ENCODE measurements at regions not wholly inside any gene's neighbourhood (a gene's known extent, or its start where the extent isn't known, plus 50 kb on each side); places are given as distances from the start of the nearest gene placed in this dataset.

DNA sequence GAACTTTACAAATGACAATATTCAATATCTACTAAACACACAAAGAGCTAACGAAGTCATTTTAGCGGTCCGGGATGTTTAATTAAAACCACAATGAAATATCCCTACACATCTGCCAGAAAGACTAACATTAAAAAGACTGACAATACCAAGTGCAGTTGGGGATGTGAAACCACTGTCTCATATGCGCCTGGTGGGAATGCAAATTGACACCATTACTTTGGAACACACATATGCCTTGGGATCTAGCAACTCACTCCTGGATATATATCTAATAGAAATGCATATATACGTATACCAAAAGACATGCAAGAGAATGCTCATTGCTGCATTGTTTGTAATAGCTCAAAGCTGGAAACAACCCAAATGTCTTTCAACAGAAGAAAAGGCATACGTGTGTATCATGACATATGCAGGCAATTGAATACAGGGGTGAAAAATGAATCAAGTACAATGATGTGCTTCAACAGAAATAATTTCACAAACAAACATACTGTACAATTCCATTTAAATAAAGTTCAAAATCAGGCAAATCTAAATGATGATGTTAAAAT, 153.3 kb downstream of the CARTPT start:
- Mint-ChIP-seq H3K36me3 (no peaks in the 10 kb centered on the region), H3K27ac (no peak overlapping the region), H3K27me3 (peaks cover 18% of the 10 kb centered on the region), H3K9me3 (peaks cover 4% of the 10 kb centered on the region), H3K4me1 (no peaks in the 10 kb centered on the region), H3K4me3 (no peak overlapping the region)
- no peak for ATAC-seq

GRCh38 chr5:71873191-71873591, 154.1 kb downstream of the CARTPT start:
- no peaks in the 10 kb centered on the region for H3K4me1 Mint-ChIP-seq
- H3K36me3 Mint-ChIP-seq, result no peaks in the 10 kb centered on the region
- H3K27ac Mint-ChIP-seq, result no peak overlapping the region
- ATAC-seq, result no peak
- H3K27me3 Mint-ChIP-seq, result peaks cover 18% of the 10 kb centered on the region
- H3K4me3 Mint-ChIP-seq, result no peak overlapping the region
- peaks cover 4% of the 10 kb centered on the region for H3K9me3 Mint-ChIP-seq

DNA sequence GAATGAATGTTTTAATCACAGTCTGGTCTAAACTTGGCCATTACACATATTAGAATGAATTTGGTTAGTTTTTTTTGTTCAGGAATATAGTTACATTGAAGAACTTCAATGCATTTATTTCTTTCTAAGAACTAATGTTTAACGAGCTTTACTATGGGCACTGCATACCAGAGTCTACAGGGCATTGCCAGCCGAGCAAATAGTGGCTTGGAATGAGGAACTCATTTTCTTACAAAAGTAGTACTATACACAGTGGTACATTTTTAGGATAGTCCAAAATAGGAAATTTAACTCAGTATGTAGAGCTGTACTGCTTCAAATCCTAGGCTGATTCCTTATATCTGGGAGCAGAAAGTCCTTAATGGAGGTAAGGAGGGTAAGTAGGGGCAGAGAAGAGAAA, 155.4 kb downstream of the CARTPT start:
- no peak overlapping the region for H3K27ac Mint-ChIP-seq
- no peak for ATAC-seq
- H3K4me1 Mint-ChIP-seq, result no peaks in the 10 kb centered on the region
- peaks cover 4% of the 10 kb centered on the region for H3K9me3 Mint-ChIP-seq
- no peaks in the 10 kb centered on the region for H3K36me3 Mint-ChIP-seq
- peaks cover 8% of the 10 kb centered on the region for H3K27me3 Mint-ChIP-seq
- H3K4me3 Mint-ChIP-seq, result no peak overlapping the region

DNA sequence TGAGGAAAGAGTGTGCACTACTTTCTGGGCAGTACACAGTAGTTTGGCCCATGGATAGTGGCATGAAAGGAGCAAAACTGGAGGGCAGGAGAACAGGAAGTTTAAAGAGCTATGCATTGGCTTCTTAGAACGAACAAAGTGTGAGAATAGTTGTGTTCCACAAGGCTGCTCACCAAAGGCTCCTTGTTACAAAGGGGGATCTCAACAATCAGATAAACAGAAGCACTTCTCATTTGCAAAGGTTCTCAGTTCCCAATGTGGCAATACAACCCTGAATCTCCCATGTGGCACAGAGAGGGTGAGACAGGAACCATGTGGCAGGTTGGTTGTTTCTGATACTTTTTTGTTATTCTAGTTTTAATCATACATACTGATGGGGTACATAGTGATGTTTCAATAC, 158.4 kb downstream of the CARTPT start:
- no peaks in the 10 kb centered on the region for H3K36me3 Mint-ChIP-seq
- peak; percentile 71 for ATAC-seq

GRCh38 chr5:71880536-71880935, 161.5 kb downstream of the CARTPT start:
- Mint-ChIP-seq H3K36me3 (no peaks in the 10 kb centered on the region), H3K27ac (no peak overlapping the region), H3K9me3 (no peaks in the 10 kb centered on the region), H3K4me3 (no peak overlapping the region), H3K4me1 (no peaks in the 10 kb centered on the region), H3K27me3 (peaks cover 10% of the 10 kb centered on the region)
- no peak for ATAC-seq

More for the DNA sequence above, 158.4 kb downstream of the CARTPT start:
- no peaks in the 10 kb centered on the region for H3K9me3 Mint-ChIP-seq
- H3K4me3 Mint-ChIP-seq, result no peak overlapping the region
- no peak overlapping the region for H3K27ac Mint-ChIP-seq
- no peaks in the 10 kb centered on the region for H3K4me1 Mint-ChIP-seq
- peaks cover 10% of the 10 kb centered on the region for H3K27me3 Mint-ChIP-seq

DNA sequence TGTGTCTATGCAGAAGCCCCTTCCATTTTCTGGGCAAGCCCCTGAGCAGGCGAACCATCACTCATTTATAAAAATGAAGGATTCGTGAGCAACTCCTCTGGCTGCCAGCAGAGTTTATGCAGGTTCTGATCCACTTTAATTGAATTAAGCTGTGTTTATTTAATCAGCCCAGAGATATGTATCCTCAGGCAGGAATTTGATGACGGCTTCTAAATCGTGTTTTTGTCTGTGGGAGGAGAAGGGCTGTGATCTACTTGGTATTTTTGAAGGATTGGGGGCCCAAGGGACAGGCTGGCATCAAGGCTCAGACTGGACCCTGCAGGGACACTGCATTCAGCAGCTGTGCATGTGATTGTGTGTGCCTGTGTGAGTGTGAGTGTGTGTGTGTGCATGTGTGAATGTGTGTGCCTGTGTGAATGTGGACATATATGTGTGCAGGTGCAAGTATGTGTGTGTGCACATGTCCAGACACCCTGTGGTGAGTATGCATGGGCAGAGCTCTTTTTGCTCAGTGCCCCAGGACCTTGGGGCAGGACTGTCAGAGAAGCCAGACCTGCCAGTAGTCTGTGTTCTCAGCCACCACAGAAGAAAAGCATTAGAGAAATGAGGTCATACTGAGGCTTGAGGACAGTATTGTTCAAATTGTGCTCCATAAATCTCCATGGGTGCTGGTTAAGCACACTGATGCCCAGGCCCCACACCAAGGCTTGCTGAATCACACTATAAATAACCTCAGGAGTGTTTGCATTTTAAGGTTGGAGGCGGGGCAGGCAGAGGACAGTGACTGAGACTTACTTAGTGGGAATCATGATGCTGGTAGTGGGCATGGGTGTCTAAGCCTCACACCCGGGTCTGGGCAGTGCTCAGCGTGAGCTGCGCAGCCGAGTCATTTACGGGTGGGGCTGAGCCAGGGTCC, 164.0 kb downstream of the CARTPT start:
- Mint-ChIP-seq H3K9me3 (no peaks in the 10 kb centered on the region), H3K27ac (no peak overlapping the region), H3K4me3 (no peak overlapping the region), H3K27me3 (peaks cover 10% of the 10 kb centered on the region), H3K4me1 (no peaks in the 10 kb centered on the region), H3K36me3 (no peaks in the 10 kb centered on the region)
- ATAC-seq, result no peak

GRCh38 chr5:71883742-71884103, 164.6 kb downstream of the CARTPT start:
- Mint-ChIP-seq H3K4me3 (no peak overlapping the region), H3K9me3 (no peaks in the 10 kb centered on the region), H3K27ac (no peak overlapping the region), H3K36me3 (no peaks in the 10 kb centered on the region), H3K4me1 (no peaks in the 10 kb centered on the region), H3K27me3 (peaks cover 10% of the 10 kb centered on the region)
- no peak for ATAC-seq

- Mint-ChIP-seq H3K4me1 (no peaks in the 10 kb centered on the region), H3K36me3 (no peaks in the 10 kb centered on the region), H3K9me3 (peaks cover 3% of the 10 kb centered on the region), H3K4me3 (no peak overlapping the region), H3K27ac (no peak overlapping the region), H3K27me3 (peaks cover 19% of the 10 kb centered on the region)
- no peak for ATAC-seq
These were observed 165.9 kb downstream of the CARTPT start for GRCh38 chr5:71884926-71885325.

GRCh38 chr5:71886406-71886805, 167.3 kb downstream of the CARTPT start:
- Mint-ChIP-seq H3K27me3 (peaks cover 34% of the 10 kb centered on the region), H3K36me3 (no peaks in the 10 kb centered on the region), H3K4me3 (no peak overlapping the region), H3K4me1 (no peaks in the 10 kb centered on the region), H3K27ac (no peak overlapping the region), H3K9me3 (peaks cover 3% of the 10 kb centered on the region)
- ATAC-seq, result no peak

DNA sequence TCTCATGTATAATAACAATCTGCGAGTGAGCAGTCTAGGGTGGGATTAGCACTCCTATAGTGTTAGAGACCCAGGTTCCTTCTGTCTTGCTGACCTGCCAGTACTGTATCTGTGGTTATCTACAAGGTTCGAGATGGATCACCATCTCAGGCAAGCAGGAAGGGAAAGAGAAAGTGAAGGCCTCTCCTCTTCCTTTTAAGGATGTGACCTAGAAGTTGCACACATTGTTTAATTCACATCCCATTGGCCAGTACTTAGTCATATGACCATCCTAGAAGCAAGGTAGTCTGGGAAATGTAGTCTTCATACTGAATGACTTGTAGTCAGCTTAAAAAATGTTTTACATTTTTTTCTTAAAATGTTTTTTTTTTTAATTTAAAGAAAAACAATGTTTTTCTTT, 168.6 kb downstream of the CARTPT start:
- Mint-ChIP-seq H3K27ac (no peak overlapping the region), H3K4me1 (no peaks in the 10 kb centered on the region), H3K36me3 (no peaks in the 10 kb centered on the region), H3K27me3 (peaks cover 28% of the 10 kb centered on the region), H3K4me3 (no peak overlapping the region), H3K9me3 (peaks cover 3% of the 10 kb centered on the region)
- peak; percentile 91 for ATAC-seq

- ATAC-seq, result no peak
- Mint-ChIP-seq H3K27me3 (peaks cover 28% of the 10 kb centered on the region), H3K4me3 (no peak overlapping the region), H3K9me3 (peaks cover 3% of the 10 kb centered on the region), H3K36me3 (no peaks in the 10 kb centered on the region), H3K27ac (no peak overlapping the region), H3K4me1 (no peaks in the 10 kb centered on the region)
These were observed 172.3 kb downstream of the CARTPT start for GRCh38 chr5:71891406-71891805.

- no peak for ATAC-seq
- no peaks in the 10 kb centered on the region for H3K4me1 Mint-ChIP-seq
- H3K36me3 Mint-ChIP-seq, result no peaks in the 10 kb centered on the region
- no peak overlapping the region for H3K4me3 Mint-ChIP-seq
- H3K9me3 Mint-ChIP-seq, result peaks cover 3% of the 10 kb centered on the region
- no peak overlapping the region for H3K27ac Mint-ChIP-seq
- H3K27me3 Mint-ChIP-seq, result peaks cover 28% of the 10 kb centered on the region
These were observed 172.8 kb downstream of the CARTPT start for GRCh38 chr5:71891856-71892255.

GRCh38 chr5:71892641-71893365, 173.7 kb downstream of the CARTPT start:
- H3K27me3 Mint-ChIP-seq, result peaks cover 28% of the 10 kb centered on the region

DNA sequence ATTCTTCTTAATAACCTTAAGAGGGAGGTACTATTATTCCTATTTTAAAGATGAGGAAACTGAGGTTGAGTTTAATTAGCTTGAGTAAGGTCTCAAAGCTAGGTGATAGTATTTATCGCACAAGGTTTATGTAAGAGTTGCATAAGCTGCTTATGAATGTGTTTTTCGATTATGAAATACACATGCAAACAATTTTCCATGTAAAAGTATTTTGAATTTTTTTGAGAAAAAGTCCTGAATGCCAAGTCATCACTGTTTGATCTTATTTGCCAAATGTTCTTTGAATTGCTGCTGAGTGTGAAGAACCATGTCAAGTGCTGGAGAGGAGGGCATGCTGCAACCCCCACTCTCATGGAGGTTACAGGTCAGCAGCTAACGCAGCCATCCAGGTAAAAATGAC, 174.4 kb downstream of the CARTPT start:
- Mint-ChIP-seq H3K36me3 (no peaks in the 10 kb centered on the region), H3K4me3 (no peak overlapping the region), H3K27ac (no peak overlapping the region), H3K9me3 (peaks cover 3% of the 10 kb centered on the region), H3K27me3 (peaks cover 28% of the 10 kb centered on the region), H3K4me1 (no peaks in the 10 kb centered on the region)
- no peak for ATAC-seq

More at GRCh38 chr5:71892641-71893365, 173.7 kb downstream of the CARTPT start:
- no peaks in the 10 kb centered on the region for H3K36me3 Mint-ChIP-seq
- no peak overlapping the region for H3K4me3 Mint-ChIP-seq
- no peak overlapping the region for H3K27ac Mint-ChIP-seq
- H3K4me1 Mint-ChIP-seq, result no peaks in the 10 kb centered on the region
- no peak for ATAC-seq
- peaks cover 3% of the 10 kb centered on the region for H3K9me3 Mint-ChIP-seq

DNA sequence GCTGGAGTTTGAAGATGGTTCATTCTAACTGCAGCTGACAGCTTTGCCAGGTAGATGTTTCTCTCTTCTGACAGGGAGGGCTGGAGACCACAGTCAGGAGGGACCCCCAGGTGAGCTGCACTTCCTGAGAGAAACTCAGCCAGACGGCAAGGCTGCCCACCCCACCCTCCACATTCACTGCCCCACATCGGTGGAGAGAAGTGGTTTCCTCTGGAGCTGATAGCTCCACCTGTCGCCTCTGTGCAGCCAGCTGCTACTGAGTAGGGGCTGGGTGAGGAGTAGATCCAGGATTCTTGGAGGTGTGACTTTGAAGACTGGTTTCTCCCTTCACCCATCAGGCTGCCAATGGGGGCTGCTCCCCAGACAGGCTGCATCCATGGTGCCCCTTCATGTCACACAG, 175.0 kb downstream of the CARTPT start:
- Mint-ChIP-seq H3K27ac (no peak overlapping the region), H3K9me3 (peaks cover 3% of the 10 kb centered on the region), H3K27me3 (peaks cover 28% of the 10 kb centered on the region), H3K4me1 (no peaks in the 10 kb centered on the region), H3K36me3 (no peaks in the 10 kb centered on the region), H3K4me3 (no peak overlapping the region)
- ATAC-seq, result peak; percentile 8
